ENCODE measurements at regions not wholly inside any gene's neighbourhood (a gene's known extent, or its start where the extent isn't known, plus 50 kb on each side); places are given as distances from the start of the nearest gene placed in this dataset.
"Not testable (repeated sequence)": the region's sequence is repeated elsewhere in the genome, so short reads cannot be mapped to it uniquely, and the experiment has no call there.

DNA sequence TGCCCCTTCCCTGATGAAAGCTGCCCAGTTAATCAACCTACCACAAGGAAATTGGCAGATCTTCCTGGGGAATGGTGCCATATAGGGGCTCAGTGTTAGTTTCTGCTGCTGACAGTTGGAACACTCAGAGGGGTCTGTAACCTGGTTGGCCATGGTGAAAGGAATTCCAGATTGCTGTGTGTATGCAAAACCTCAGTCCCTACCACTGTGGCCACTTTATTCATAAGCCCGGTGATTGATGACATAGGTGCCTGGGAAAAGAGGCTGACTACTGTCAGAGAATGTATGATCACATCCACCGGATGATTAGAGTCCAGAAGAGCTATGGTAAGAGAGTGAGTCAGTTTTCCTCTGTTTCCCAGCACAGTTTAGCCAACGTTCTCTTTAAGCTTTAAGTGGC is 363.9 kb upstream of the NPAP1 start:
- TF ChIP-seq, protein P1, sequence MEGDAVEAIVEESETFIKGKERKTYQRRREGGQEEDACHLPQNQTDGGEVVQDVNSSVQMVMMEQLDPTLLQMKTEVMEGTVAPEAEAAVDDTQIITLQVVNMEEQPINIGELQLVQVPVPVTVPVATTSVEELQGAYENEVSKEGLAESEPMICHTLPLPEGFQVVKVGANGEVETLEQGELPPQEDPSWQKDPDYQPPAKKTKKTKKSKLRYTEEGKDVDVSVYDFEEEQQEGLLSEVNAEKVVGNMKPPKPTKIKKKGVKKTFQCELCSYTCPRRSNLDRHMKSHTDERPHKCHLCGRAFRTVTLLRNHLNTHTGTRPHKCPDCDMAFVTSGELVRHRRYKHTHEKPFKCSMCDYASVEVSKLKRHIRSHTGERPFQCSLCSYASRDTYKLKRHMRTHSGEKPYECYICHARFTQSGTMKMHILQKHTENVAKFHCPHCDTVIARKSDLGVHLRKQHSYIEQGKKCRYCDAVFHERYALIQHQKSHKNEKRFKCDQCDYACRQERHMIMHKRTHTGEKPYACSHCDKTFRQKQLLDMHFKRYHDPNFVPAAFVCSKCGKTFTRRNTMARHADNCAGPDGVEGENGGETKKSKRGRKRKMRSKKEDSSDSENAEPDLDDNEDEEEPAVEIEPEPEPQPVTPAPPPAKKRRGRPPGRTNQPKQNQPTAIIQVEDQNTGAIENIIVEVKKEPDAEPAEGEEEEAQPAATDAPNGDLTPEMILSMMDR (IDR thresholded peaks at IDR 0.05), result not testable (repeated sequence)
- not testable (repeated sequence) for TF ChIP-seq POLR2AphosphoS5 (IDR thresholded peaks at IDR 0.05)
